ENCODE measurements at regions not wholly inside any gene's neighbourhood (a gene's known extent, or its start where the extent isn't known, plus 50 kb on each side); places are given as distances from the start of the nearest gene placed in this dataset.
"Not testable (repeated sequence)": the region's sequence is repeated elsewhere in the genome, so short reads cannot be mapped to it uniquely, and the experiment has no call there.

DNA sequence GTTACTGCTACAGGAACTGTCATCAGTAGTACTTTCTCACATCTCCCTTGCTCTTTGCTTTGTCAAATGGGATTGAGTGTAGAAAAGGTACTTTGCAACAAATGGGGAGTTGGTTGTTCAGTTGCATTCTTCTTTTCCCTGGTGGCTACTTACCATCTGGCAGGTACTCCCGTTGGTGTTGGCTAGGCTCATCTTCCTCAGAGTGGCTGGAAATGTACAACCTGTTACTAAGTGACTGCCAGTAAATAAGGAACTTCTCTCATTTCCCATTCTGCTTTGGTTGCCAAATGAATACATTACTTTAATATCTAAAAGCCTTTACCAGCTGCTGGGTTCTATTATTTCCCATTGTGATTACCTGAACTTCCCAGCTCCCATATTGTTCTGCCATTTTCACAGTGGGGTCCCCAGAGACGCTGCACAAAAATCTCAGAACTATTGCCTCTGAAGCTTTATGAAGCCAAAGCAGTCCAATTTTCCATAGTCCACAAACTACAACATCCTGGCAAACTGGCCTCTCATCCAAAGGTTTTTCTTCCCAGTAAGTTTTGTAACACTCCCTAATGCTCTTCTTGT, 229.7 kb upstream of the HTR1E start:
- Histone ChIP-seq H3K4me1 (ENCODE audit: control insufficient read depth, insufficient read depth, low read length, poor library complexity, severe bottlenecking) (no peaks in the 10 kb centered on the region), H3K9me3 (ENCODE audit: control insufficient read depth, low read length) (no peaks in the 10 kb centered on the region), H3K4me3 (ENCODE audit: extremely low read depth, insufficient read depth, low read length, poor library complexity, severe bottlenecking) (no peak overlapping the region), H3K27ac (ENCODE audit: low read depth, low read length, severe bottlenecking) (no peak overlapping the region), H3K36me3 (ENCODE audit: control insufficient read depth, insufficient read depth, low read length) (no peaks in the 10 kb centered on the region)
- 0 to 100% methylated on average over 1 of the region's 2 CpGs for WGBS, 2 experiments (ENCODE audit: insufficient coverage in 2 of 2)

- H3K27ac ChIP-seq (ENCODE audit: low read depth, low read length, severe bottlenecking) = no peak overlapping the region
- no peaks in the 10 kb centered on the region for H3K36me3 ChIP-seq (ENCODE audit: control insufficient read depth, insufficient read depth, low read length)
- 80 to 89% methylated on average over 3 to 4 of the region's 4 CpGs for WGBS, 2 experiments (ENCODE audit: insufficient coverage in 2 of 2)
- no peaks in the 10 kb centered on the region for H3K4me1 ChIP-seq (ENCODE audit: control insufficient read depth, insufficient read depth, low read length, poor library complexity, severe bottlenecking)
- H3K9me3 ChIP-seq (ENCODE audit: control insufficient read depth, low read length) = no peaks in the 10 kb centered on the region
- no peak overlapping the region for H3K4me3 ChIP-seq (ENCODE audit: extremely low read depth, insufficient read depth, low read length, poor library complexity, severe bottlenecking)
Observed at GRCh38 chr6:86706449-86706848, 230.9 kb upstream of the HTR1E start.

GRCh38 chr6:86701228-86701627, 236.1 kb upstream of the HTR1E start:
- H3K4me3 ChIP-seq (ENCODE audit: extremely low read depth, insufficient read depth, low read length, poor library complexity, severe bottlenecking); H3K36me3 ChIP-seq (ENCODE audit: control insufficient read depth, insufficient read depth, low read length); H3K4me1 ChIP-seq (ENCODE audit: control insufficient read depth, insufficient read depth, low read length, poor library complexity, severe bottlenecking); H3K9me3 ChIP-seq (ENCODE audit: control insufficient read depth, low read length); H3K27ac ChIP-seq (ENCODE audit: low read depth, low read length, severe bottlenecking): not testable (repeated sequence)
- WGBS, 2 experiments (ENCODE audit: insufficient coverage in 2 of 2) = no CpG with 5 or more reads among the region's 4 CpGs

DNA sequence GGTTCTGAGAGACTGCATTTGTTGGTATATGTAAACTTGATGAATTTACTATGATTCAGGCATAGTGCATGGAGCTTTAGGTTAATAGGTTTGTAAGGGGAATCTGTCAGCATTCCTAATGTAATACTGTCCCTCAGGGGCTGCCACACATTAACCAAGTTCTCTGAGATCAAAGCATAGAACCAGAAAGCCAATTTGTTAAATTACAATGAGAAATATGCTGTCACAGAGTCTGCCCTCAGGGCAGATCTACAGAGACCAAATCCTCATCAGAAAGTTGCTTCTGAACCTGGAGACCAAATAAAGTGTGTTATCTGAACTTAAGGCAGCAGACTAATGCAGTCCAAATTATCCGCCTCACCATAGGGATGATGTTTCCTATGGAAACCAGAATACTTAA, 250.8 kb upstream of the HTR1E start:
- no peaks in the 10 kb centered on the region for H3K36me3 ChIP-seq (ENCODE audit: control insufficient read depth, insufficient read depth, low read length)
- WGBS, 2 experiments (ENCODE audit: insufficient coverage in 2 of 2) = no CpG with 5 or more reads among the region's 1 CpG
- H3K4me3 ChIP-seq (ENCODE audit: extremely low read depth, insufficient read depth, low read length, poor library complexity, severe bottlenecking) = no peak overlapping the region

GRCh38 chr6:86685230-86685797, 252.0 kb upstream of the HTR1E start:
- Histone ChIP-seq H3K9me3 (ENCODE audit: control insufficient read depth, low read length) (no peaks in the 10 kb centered on the region), H3K4me1 (ENCODE audit: control insufficient read depth, insufficient read depth, low read length, poor library complexity, severe bottlenecking) (peaks cover 6% of the 10 kb centered on the region), H3K36me3 (ENCODE audit: control insufficient read depth, insufficient read depth, low read length) (no peaks in the 10 kb centered on the region), H3K4me3 (ENCODE audit: extremely low read depth, insufficient read depth, low read length, poor library complexity, severe bottlenecking) (no peak overlapping the region), H3K27ac (ENCODE audit: low read depth, low read length, severe bottlenecking) (no peak overlapping the region)
- WGBS, 2 experiments (ENCODE audit: insufficient coverage in 2 of 2) = no CpG with 5 or more reads among the region's 3 CpGs

More for the DNA sequence above, 250.8 kb upstream of the HTR1E start:
- peaks cover 6% of the 10 kb centered on the region for H3K4me1 ChIP-seq (ENCODE audit: control insufficient read depth, insufficient read depth, low read length, poor library complexity, severe bottlenecking)
- no peaks in the 10 kb centered on the region for H3K9me3 ChIP-seq (ENCODE audit: control insufficient read depth, low read length)
- no peak overlapping the region for H3K27ac ChIP-seq (ENCODE audit: low read depth, low read length, severe bottlenecking)

DNA sequence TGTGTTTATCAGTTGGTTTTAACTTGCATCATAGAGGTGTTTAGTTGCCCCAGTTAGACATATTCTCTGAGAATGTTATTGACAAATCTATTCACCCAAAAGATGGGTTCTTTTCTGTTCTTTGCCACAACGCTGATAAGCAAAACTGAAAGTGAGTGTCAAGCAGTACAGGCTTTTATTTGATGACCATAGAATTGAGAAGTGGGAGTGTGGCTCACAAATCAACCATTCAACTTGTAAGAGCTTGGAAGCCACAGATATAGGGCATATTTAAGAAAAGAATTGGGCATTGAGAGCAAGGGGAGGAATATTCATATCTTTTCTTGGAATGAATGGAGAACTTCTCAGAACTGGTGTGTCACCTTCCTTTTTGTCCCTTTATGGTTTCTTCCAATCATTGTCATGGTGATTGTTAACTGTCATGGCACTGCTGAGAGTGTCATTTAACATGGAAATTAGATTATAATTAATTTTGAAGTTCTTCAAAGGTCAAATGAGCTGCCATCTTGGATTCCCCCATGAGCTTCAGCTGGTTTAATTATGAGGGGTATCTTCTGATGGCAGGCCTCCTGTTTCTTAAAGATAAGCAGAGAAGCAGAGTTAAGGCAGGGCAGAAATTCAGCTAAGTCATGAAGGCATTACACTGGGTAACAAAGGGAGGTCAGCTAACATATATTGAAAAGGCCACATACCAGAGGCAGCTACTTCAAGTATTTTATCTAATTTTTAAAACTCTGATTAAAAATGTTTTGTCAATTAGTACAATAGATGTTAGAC, 254.0 kb upstream of the HTR1E start:
- H3K36me3 ChIP-seq (ENCODE audit: control insufficient read depth, insufficient read depth, low read length) = no peaks in the 10 kb centered on the region
- H3K27ac ChIP-seq (ENCODE audit: low read depth, low read length, severe bottlenecking) = no peak overlapping the region
- no CpG with 5 or more reads among the region's 1 CpG for WGBS, 2 experiments (ENCODE audit: insufficient coverage in 2 of 2)
- H3K9me3 ChIP-seq (ENCODE audit: control insufficient read depth, low read length) = no peaks in the 10 kb centered on the region
- no peaks in the 10 kb centered on the region for H3K4me1 ChIP-seq (ENCODE audit: control insufficient read depth, insufficient read depth, low read length, poor library complexity, severe bottlenecking)
- H3K4me3 ChIP-seq (ENCODE audit: extremely low read depth, insufficient read depth, low read length, poor library complexity, severe bottlenecking) = no peak overlapping the region

GRCh38 chr6:86682297-86682696, 255.0 kb upstream of the HTR1E start:
- WGBS, 2 experiments (ENCODE audit: insufficient coverage in 2 of 2) = 100% methylated on average over 1 of the region's 1 CpG; no CpG with 5 or more reads in 1 of the 2 experiments
- no peaks in the 10 kb centered on the region for H3K9me3 ChIP-seq (ENCODE audit: control insufficient read depth, low read length)
- no peak overlapping the region for H3K27ac ChIP-seq (ENCODE audit: low read depth, low read length, severe bottlenecking)
- no peaks in the 10 kb centered on the region for H3K36me3 ChIP-seq (ENCODE audit: control insufficient read depth, insufficient read depth, low read length)
- no peaks in the 10 kb centered on the region for H3K4me1 ChIP-seq (ENCODE audit: control insufficient read depth, insufficient read depth, low read length, poor library complexity, severe bottlenecking)
- H3K4me3 ChIP-seq (ENCODE audit: extremely low read depth, insufficient read depth, low read length, poor library complexity, severe bottlenecking) = no peak overlapping the region

GRCh38 chr6:86681140-86681539, 256.2 kb upstream of the HTR1E start:
- H3K36me3 ChIP-seq (ENCODE audit: control insufficient read depth, insufficient read depth, low read length); H3K27ac ChIP-seq (ENCODE audit: low read depth, low read length, severe bottlenecking); H3K9me3 ChIP-seq (ENCODE audit: control insufficient read depth, low read length); H3K4me3 ChIP-seq (ENCODE audit: extremely low read depth, insufficient read depth, low read length, poor library complexity, severe bottlenecking); H3K4me1 ChIP-seq (ENCODE audit: control insufficient read depth, insufficient read depth, low read length, poor library complexity, severe bottlenecking): not testable (repeated sequence)
- 90% methylated on average over 1 of the region's 1 CpG for WGBS, 2 experiments (ENCODE audit: insufficient coverage in 2 of 2)

DNA sequence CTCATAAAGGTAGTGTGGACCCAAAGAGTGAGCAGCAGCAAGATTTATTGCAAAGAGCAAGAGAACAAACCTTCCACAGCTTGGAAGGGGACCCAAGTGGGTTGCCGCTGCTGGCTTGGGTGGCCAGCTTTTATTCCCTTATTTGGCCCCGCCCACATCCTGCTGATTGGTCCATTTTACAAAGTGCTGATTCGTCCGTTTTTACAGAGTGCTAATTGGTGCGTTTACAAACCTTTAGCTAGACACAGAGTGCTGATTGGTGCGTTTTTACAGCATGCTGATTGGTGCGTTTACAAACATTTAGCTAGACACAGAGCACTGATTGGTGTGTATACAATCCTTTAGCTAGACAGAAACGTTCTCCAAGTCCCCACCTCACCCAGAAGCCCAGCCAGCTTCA, 265.2 kb upstream of the HTR1E start:
- H3K36me3 ChIP-seq (ENCODE audit: control insufficient read depth, insufficient read depth, low read length); H3K4me1 ChIP-seq (ENCODE audit: control insufficient read depth, insufficient read depth, low read length, poor library complexity, severe bottlenecking); H3K27ac ChIP-seq (ENCODE audit: low read depth, low read length, severe bottlenecking); H3K4me3 ChIP-seq (ENCODE audit: extremely low read depth, insufficient read depth, low read length, poor library complexity, severe bottlenecking): not testable (repeated sequence)
- WGBS, 2 experiments (ENCODE audit: insufficient coverage in 2 of 2) = 77 to 85% methylated on average over 7 to 8 of the region's 8 CpGs
- H3K9me3 ChIP-seq (ENCODE audit: control insufficient read depth, low read length) = peaks cover 10% of the 10 kb centered on the region

GRCh38 chr6:86657192-86657591, 280.1 kb upstream of the HTR1E start:
- no peaks in the 10 kb centered on the region for H3K9me3 ChIP-seq (ENCODE audit: control insufficient read depth, low read length)
- H3K27ac ChIP-seq (ENCODE audit: low read depth, low read length, severe bottlenecking) = no peak overlapping the region
- no peak overlapping the region for H3K4me3 ChIP-seq (ENCODE audit: extremely low read depth, insufficient read depth, low read length, poor library complexity, severe bottlenecking)
- no peaks in the 10 kb centered on the region for H3K36me3 ChIP-seq (ENCODE audit: control insufficient read depth, insufficient read depth, low read length)
- no CpG with 5 or more reads among the region's 2 CpGs for WGBS, 2 experiments (ENCODE audit: insufficient coverage in 2 of 2)
- H3K4me1 ChIP-seq (ENCODE audit: control insufficient read depth, insufficient read depth, low read length, poor library complexity, severe bottlenecking) = no peaks in the 10 kb centered on the region

DNA sequence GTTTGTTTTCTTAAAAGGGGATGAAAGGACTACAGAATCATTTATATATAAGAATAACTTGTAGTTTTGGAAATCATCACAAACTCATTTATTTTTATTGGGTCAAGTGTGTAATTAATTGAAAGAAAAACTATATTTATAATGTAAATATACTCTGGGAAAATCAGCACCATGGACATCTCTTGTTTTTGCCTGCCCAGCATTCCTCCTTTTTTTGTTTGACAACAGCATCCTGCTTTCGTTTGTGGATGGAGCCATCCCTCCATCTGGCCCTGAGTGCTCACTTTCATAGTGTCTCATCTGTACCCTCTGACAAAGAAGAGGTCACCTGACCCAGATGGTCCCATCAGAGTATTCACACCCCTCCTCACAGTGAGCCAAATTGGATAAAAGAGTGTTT, 308.2 kb upstream of the HTR1E start:
- H3K4me3 ChIP-seq (ENCODE audit: extremely low read depth, insufficient read depth, low read length, poor library complexity, severe bottlenecking) = no peak overlapping the region
- H3K4me1 ChIP-seq (ENCODE audit: control insufficient read depth, insufficient read depth, low read length, poor library complexity, severe bottlenecking) = no peaks in the 10 kb centered on the region
- H3K27ac ChIP-seq (ENCODE audit: low read depth, low read length, severe bottlenecking) = no peak overlapping the region
- no peaks in the 10 kb centered on the region for H3K36me3 ChIP-seq (ENCODE audit: control insufficient read depth, insufficient read depth, low read length)
- peaks cover 5% of the 10 kb centered on the region for H3K9me3 ChIP-seq (ENCODE audit: control insufficient read depth, low read length)
- 56 to 60% methylated on average over 1 of the region's 1 CpG for WGBS, 2 experiments (ENCODE audit: insufficient coverage in 2 of 2)
